ENCODE measurements at regions not wholly inside any gene's neighbourhood (a gene's known extent, or its start where the extent isn't known, plus 50 kb on each side); places are given as distances from the start of the nearest gene placed in this dataset.

DNA sequence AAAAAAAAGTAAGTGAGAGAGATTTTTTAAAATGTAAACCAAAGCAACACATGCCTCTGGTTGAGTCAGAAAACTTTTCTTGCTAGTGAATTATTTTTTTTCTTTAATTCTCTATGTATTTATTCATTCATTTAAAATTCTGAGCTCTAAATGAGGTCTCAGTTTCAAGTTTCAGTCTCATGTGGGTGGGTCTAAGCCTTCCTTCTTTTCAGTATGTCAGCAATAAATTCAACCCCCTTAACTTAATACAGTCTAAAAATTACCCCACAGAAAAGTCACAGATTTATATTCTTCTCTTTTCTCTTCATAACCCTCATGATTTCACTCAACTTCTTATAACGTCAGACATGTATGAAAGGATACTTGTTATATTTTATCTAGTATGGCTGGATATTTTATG lies 663.3 kb upstream of the PTCHD4 start:
- Histone ChIP-seq H3K27ac (no peak overlapping the region), H3K9me3 (no peaks in the 10 kb centered on the region), H3K4me1 (replicated peaks) (no peaks in the 10 kb centered on the region), H3K36me3 (no peaks in the 10 kb centered on the region), H3K4me3 (no peak overlapping the region), H3K27me3 (replicated peaks; ENCODE audit: insufficient read depth) (no peaks in the 10 kb centered on the region)
- intact Hi-C loops (cut with DNase I) = no loop called here
- WGBS = 58% methylated on average over 1 of the region's 1 CpG
- TF ChIP-seq POLR2AphosphoS5 (IDR thresholded peaks at IDR 0.05) = no peak
- TF ChIP-seq, protein P1, sequence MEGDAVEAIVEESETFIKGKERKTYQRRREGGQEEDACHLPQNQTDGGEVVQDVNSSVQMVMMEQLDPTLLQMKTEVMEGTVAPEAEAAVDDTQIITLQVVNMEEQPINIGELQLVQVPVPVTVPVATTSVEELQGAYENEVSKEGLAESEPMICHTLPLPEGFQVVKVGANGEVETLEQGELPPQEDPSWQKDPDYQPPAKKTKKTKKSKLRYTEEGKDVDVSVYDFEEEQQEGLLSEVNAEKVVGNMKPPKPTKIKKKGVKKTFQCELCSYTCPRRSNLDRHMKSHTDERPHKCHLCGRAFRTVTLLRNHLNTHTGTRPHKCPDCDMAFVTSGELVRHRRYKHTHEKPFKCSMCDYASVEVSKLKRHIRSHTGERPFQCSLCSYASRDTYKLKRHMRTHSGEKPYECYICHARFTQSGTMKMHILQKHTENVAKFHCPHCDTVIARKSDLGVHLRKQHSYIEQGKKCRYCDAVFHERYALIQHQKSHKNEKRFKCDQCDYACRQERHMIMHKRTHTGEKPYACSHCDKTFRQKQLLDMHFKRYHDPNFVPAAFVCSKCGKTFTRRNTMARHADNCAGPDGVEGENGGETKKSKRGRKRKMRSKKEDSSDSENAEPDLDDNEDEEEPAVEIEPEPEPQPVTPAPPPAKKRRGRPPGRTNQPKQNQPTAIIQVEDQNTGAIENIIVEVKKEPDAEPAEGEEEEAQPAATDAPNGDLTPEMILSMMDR (IDR thresholded peaks at IDR 0.05) = no peak
- no peak for TF ChIP-seq POLR2A (IDR thresholded peaks at IDR 0.05)
- DNase-seq (ENCODE audit: low spot score) = no peak

- intact Hi-C loops (cut with DNase I) = no loop called here
- TF ChIP-seq POLR2A (IDR thresholded peaks at IDR 0.05) = no peak
- TF ChIP-seq, protein P1 (IDR thresholded peaks at IDR 0.05) = no peak
- no peak for TF ChIP-seq POLR2AphosphoS5 (IDR thresholded peaks at IDR 0.05)
- Histone ChIP-seq H3K27me3 (replicated peaks; ENCODE audit: insufficient read depth) (no peaks in the 10 kb centered on the region), H3K4me1 (replicated peaks) (no peaks in the 10 kb centered on the region), H3K4me3 (no peak overlapping the region), H3K27ac (no peak overlapping the region), H3K9me3 (no peaks in the 10 kb centered on the region), H3K36me3 (no peaks in the 10 kb centered on the region)
- DNase-seq (ENCODE audit: low spot score) = no peak
- 82% methylated on average over 3 of the region's 3 CpGs for WGBS
These were observed 655.4 kb upstream of the PTCHD4 start for GRCh38 chr6:48766349-48766748.

- 19% methylated on average over 7 of the region's 7 CpGs for WGBS
- no peak for DNase-seq (ENCODE audit: low spot score)
- Histone ChIP-seq H3K9me3 (no peaks in the 10 kb centered on the region), H3K4me1 (replicated peaks) (no peaks in the 10 kb centered on the region), H3K36me3 (no peaks in the 10 kb centered on the region), H3K27me3 (replicated peaks; ENCODE audit: insufficient read depth) (no peaks in the 10 kb centered on the region), H3K4me3 (no peak overlapping the region), H3K27ac (no peak overlapping the region)
- TF ChIP-seq, protein P1 (IDR thresholded peaks at IDR 0.05) = peak in 2 of 4 experiments; percentile 14 to 44
- no peak for TF ChIP-seq POLR2A (IDR thresholded peaks at IDR 0.05)
- intact Hi-C loops (cut with DNase I) = no loop called here
These were observed 654.5 kb upstream of the PTCHD4 start for GRCh38 chr6:48765352-48765961.

DNA sequence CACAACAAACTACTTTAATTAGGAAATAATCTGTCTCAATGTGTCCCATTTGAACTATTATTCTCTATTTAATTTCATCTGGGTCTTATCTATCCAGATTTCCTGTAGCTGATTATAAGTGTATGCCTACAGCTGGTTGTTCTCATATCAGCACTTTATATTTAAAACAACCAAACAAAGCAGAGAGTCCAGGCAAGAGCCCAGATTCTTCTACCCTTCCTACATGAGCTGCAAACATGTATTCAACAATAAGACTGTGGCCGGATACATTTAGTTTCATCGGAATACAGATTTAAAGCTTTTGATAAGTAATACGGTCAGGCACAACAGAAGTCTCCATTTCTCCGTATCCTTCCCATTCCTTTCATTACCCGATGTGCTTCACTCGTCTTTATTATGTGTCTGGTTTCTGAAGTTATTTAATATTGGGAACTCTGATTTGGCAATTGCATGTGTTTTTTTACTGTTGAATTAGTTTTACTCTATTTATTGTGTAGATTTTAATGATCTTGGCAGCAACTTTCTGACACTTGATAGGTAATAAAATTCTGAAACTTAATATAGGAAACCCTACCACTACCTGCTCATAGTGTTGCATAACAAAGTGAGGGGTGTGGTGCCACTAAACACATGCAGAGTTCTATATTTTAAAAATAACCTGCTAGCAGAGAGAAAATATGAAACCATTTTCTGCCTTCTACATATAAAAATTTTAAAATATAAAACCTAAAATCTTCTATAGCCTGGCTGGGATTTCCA lies 653.5 kb upstream of the PTCHD4 start:
- H3K4me1 ChIP-seq (replicated peaks) = no peaks in the 10 kb centered on the region
- H3K27me3 ChIP-seq (replicated peaks; ENCODE audit: insufficient read depth) = no peaks in the 10 kb centered on the region
- no peak overlapping the region for H3K27ac ChIP-seq
- no peak for DNase-seq (ENCODE audit: low spot score)
- TF ChIP-seq POLR2A (IDR thresholded peaks at IDR 0.05) (no peak), POLR2AphosphoS5 (IDR thresholded peaks at IDR 0.05) (no peak)
- TF ChIP-seq, protein P1 (IDR thresholded peaks at IDR 0.05) = no peak
- no peaks in the 10 kb centered on the region for H3K36me3 ChIP-seq
- 15% methylated on average over 6 of the region's 6 CpGs for WGBS
- no peaks in the 10 kb centered on the region for H3K9me3 ChIP-seq
- no peak overlapping the region for H3K4me3 ChIP-seq
- intact Hi-C loops (cut with DNase I) = no loop called here

DNA sequence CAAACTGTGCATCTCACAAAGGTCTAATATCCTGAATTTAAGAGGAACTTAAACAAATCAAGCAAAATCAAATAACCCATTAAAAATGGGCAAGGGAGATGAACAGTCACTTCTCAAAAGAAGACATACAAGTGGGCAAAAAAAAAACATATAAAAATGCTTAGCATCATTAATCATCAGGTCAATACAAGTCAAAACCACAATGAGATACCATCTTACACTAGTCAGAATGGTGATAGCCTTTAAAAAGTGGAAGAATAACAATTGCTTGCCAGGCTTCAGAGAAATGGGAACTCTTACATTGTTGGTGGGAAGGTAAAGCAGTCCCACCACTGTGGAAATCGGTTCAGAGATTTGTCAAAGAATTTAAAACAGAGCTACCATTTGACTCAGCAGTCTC lies 646.7 kb upstream of the PTCHD4 start:
- no peak for DNase-seq (ENCODE audit: low spot score)
- Histone ChIP-seq H3K9me3 (no peaks in the 10 kb centered on the region), H3K36me3 (no peaks in the 10 kb centered on the region), H3K4me1 (replicated peaks) (no peaks in the 10 kb centered on the region), H3K4me3 (no peak overlapping the region), H3K27ac (no peak overlapping the region), H3K27me3 (replicated peaks; ENCODE audit: insufficient read depth) (no peaks in the 10 kb centered on the region)
- intact Hi-C loops (cut with DNase I) = no loop called here
- TF ChIP-seq POLR2A (IDR thresholded peaks at IDR 0.05) (no peak), POLR2AphosphoS5 (IDR thresholded peaks at IDR 0.05) (no peak)
- TF ChIP-seq, protein P1 (IDR thresholded peaks at IDR 0.05) = no peak
- 40% methylated on average over 1 of the region's 1 CpG for WGBS

All from prostate gland (tissue), 2 donors.